GM12891 (cell line): ENCODE measurements at regions not wholly inside any gene's neighbourhood (a gene's known extent, or its start where the extent isn't known, plus 50 kb on each side); places are given as distances from the start of the nearest gene placed in this dataset.

ENCODE experiments used
- DNase-seq: peaks from one replicate; pipeline ENCODE4 v3.0.0; 2011; ENCODE audit warnings: low spot score; ENCODE audit not compliant: insufficient read length
- FAIRE-seq: peaks from 2 replicates; lab custom pipeline; 2011; peaks lifted over from hg19 to GRCh38; lab: Jason Lieb, UNC
- PAX5 ChIP-seq: IDR thresholded peaks from 2 replicates; pipeline ENCODE4 v1.6.1; 2011; ENCODE audit warnings: low read length, moderate library complexity, mild to moderate bottlenecking; ENCODE audit not compliant: insufficient read depth, severe bottlenecking
- POLR2A ChIP-seq: IDR thresholded peaks from 2 replicates; pipeline ENCODE4 v1.6.1; 2011; ENCODE audit warnings: low read depth, low read length, control low read depth
- POLR2AphosphoS5 ChIP-seq: IDR thresholded peaks from 2 replicates; pipeline ENCODE4 v1.6.1; 2011; ENCODE audit warnings: low read depth, low read length, control low read depth
- POU2F2 ChIP-seq: IDR thresholded peaks from 2 replicates; pipeline ENCODE4 v1.6.1; 2011; ENCODE audit warnings: low read depth, mild to moderate bottlenecking, control low read depth, low read length, moderate library complexity
- SPI1 ChIP-seq: IDR thresholded peaks from 2 replicates; pipeline ENCODE4 v1.6.1; 2011; ENCODE audit warnings: low read depth, low read length, control low read depth
- TAF1 ChIP-seq: IDR thresholded peaks from 2 replicates; pipeline ENCODE4 v1.6.1; 2011; ENCODE audit warnings: low read depth, low read length, control low read depth

GRCh38 chr11:129258205-129258604 lies 66.1 kb upstream of the ARHGAP32 start:
- DNase-seq (no peak), FAIRE-seq (no peak)

GRCh38 chr11:129257512-129257911 lies 65.4 kb upstream of the ARHGAP32 start:
- FAIRE-seq (no peak), DNase-seq (no peak)
- TF ChIP-seq POLR2AphosphoS5 (no peak), PAX5 (no peak)

More at GRCh38 chr11:129258205-129258604, 66.1 kb upstream of the ARHGAP32 start:
- no peak for TF ChIP-seq POLR2AphosphoS5
- no peak for TF ChIP-seq PAX5
- no peak for TF ChIP-seq POLR2A
- no peak for TF ChIP-seq POU2F2
- no peak for TF ChIP-seq SPI1
- TF ChIP-seq TAF1: no peak

- DNase-seq: no peak
- FAIRE-seq: no peak
Observed at GRCh38 chr11:129252621-129253020, 60.5 kb upstream of the ARHGAP32 start.

GRCh38 chr11:129251067-129251466 lies 58.9 kb upstream of the ARHGAP32 start:
- no peak for DNase-seq
- TF ChIP-seq SPI1 (no peak), PAX5 (no peak), POLR2A (no peak), POU2F2 (no peak), POLR2AphosphoS5 (no peak), TAF1 (no peak)
- FAIRE-seq: no peak

More at GRCh38 chr11:129252621-129253020, 60.5 kb upstream of the ARHGAP32 start:
- no peak for TF ChIP-seq POLR2A
- no peak for TF ChIP-seq POLR2AphosphoS5
- no peak for TF ChIP-seq POU2F2
- TF ChIP-seq PAX5: no peak
- TF ChIP-seq SPI1: no peak
- no peak for TF ChIP-seq TAF1

GRCh38 chr11:129249923-129250322 lies 57.8 kb upstream of the ARHGAP32 start:
- DNase-seq (no peak), FAIRE-seq (no peak)
- TF ChIP-seq POU2F2 (no peak), POLR2A (no peak), POLR2AphosphoS5 (no peak), PAX5 (no peak), TAF1 (no peak), SPI1 (no peak)

GRCh38 chr11:129249351-129249750 lies 57.2 kb upstream of the ARHGAP32 start:
- no peak for FAIRE-seq
- no peak for DNase-seq
- no peak for TF ChIP-seq POLR2AphosphoS5
- no peak for TF ChIP-seq PAX5
- TF ChIP-seq POLR2A: no peak
- TF ChIP-seq POU2F2: no peak
- no peak for TF ChIP-seq SPI1
- no peak for TF ChIP-seq TAF1

GRCh38 chr11:129248618-129249017 lies 56.5 kb upstream of the ARHGAP32 start:
- FAIRE-seq (no peak), DNase-seq (no peak)
- TF ChIP-seq POLR2A (no peak), SPI1 (no peak), POU2F2 (no peak), TAF1 (no peak), PAX5 (no peak), POLR2AphosphoS5 (no peak)

GRCh38 chr11:129247135-129247534 lies 55.0 kb upstream of the ARHGAP32 start:
- DNase-seq (no peak), FAIRE-seq (no peak)
- TF ChIP-seq TAF1 (no peak), POLR2A (no peak), POU2F2 (no peak), PAX5 (no peak), SPI1 (no peak), POLR2AphosphoS5 (no peak)

- no peak for TF ChIP-seq TAF1
- TF ChIP-seq POLR2A: no peak
- FAIRE-seq: no peak
- no peak for DNase-seq
Observed at GRCh38 chr11:129242855-129243254, 50.7 kb upstream of the ARHGAP32 start.
